ENCODE measurements at regions not wholly inside any gene's neighbourhood (a gene's known extent, or its start where the extent isn't known, plus 50 kb on each side); places are given as distances from the start of the nearest gene placed in this dataset.

DNA sequence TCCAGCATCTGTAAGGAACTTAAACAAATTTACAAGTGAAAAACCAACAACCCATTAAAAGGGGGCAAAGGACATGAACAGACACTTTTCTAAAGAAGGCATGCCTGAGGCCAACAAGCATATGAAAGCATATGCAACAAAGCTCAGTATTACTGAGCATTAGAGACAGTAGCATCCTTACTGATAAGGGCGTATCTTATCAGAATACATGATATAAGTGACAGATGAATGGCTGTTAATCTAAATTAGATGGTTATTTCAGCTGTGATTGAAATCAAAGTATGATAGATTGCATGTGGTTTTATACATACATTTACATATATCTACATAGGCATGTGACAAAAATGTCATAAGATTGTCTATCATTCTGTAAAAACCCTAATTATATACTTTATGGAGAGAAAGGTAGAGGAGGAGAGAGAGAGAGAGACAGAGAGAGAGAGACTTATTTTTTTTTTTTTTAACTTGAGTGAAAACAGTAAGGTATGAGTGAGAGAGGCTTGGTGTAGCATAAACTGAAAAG is 1240.7 kb downstream of the FAM181B start:
- FAIRE-seq (no peak), DNase-seq (ENCODE audit: insufficient read length, low spot score) (no peak)

DNA sequence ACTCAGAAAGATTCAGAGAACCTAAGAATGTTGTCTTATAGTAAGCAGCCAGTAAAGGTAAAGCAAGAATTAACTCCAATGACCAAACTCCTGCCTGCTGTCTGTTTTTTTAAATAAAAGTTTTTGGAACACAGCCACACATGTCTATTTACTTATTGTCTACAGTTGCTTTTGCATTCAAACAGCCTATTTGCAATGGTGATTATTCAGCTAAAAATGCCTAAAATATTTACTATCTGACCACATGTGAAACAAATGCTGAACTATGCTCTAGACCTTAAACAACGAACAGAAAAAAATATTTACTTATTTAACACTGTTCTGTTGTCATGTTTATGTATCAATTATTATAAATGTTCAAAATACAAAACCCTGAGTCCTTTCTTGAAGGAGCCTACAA is 1246.6 kb downstream of the FAM181B start:
- DNase-seq (ENCODE audit: insufficient read length, low spot score) (no peak), FAIRE-seq (no peak)

DNA sequence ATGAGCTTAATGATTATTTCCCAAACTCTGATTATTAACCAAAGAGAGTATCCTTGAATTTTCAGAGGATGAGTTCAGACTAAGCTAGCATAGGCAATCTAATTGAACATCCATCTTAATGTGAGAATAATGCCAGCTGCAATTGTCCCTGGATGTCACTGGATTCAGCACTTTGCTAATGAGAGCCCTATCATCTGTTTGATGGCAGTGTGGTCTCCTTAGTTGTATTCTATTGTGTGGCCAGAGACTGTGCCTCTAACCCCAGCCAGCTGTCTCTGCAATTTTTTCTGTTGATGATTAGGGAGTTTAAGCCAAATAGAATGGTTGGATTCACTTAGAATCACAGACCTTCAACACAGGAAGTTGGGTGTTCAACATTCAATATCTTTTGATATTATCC is 1249.5 kb downstream of the FAM181B start:
- no peak for FAIRE-seq

DNA sequence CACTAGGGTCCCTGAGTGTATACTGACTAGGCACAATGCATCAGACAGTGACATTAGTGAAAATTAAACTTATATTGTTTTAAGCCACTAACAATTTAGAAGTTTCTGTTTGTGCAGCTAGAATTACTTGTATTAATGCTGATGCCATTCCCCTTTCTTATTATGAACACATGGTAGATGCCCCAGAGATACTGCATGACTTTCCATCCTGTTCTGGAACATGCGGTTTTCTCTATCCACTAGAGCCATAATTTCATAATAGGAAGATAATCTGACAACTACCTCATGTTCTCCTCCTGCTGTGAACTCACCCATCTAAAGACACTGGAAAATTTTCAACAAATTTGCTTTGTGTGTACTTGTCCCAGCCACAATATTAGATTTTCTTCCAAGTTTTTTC is 1256.4 kb downstream of the FAM181B start:
- FAIRE-seq = no peak
- DNase-seq (ENCODE audit: insufficient read length, low spot score) = no peak

More for the DNA sequence above, 1249.5 kb downstream of the FAM181B start:
- DNase-seq (ENCODE audit: insufficient read length, low spot score) = no peak

DNA sequence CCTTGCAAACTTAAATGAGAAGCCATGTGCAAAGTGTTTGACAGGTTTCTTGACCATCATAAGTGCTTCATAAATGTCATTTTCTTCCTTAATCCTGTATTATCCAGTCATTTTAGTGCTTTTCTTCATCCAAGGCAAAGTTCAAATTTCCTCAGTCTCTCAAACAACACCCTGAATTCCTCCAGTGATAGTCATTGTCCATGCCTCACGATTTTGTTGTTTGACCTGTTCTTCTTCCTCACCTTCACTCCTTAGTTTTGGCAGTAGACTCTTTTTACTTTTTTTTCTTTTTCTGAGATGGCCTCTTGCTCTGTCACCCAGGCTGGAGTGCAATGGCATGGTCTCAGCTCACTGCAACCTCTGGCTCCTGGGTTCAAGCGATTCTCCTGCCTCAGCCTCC is 1257.3 kb downstream of the FAM181B start:
- no peak for FAIRE-seq

DNA sequence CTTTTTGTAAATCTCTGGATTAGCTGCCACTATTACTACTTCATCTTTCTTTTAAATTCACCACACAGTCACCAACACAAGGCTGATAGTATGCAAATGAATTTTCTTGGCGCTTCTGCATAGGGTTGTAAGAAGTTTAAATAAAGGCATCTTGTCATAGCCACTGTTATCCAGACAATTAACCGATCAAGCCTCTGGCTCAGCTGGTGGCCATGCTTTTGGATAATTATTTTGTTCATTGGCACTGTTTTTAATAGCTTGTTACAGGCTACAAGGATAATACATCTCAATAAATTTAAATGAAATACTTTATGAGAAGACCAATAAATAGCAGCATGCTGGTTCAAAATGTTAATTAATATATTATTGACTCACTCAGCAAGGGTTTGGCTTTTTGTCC is 1261.0 kb downstream of the FAM181B start:
- FAIRE-seq (no peak), DNase-seq (ENCODE audit: insufficient read length, low spot score) (no peak)

More for the DNA sequence above, 1257.3 kb downstream of the FAM181B start:
- no peak for DNase-seq (ENCODE audit: insufficient read length, low spot score)

DNA sequence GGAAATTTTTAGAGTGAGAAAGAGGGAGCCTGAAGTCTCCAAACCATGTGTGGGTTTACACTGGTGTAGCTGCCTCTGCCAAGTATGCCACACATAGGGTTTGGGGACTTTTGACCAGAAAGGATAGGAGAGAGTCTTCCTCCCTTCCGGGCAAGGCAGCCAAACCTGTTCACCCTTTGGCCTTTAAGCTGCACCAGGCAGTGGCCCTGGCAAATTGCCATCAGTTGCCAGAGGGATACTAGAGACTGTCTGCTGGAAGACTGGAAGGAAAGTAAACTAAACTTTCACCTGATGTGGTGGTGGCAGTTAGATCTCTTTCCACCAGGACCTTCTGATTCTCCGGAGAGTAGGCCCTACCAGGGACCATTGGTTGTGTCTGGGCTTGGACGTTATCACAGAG is 1263.2 kb downstream of the FAM181B start:
- FAIRE-seq (no peak), DNase-seq (ENCODE audit: insufficient read length, low spot score) (no peak)

DNA sequence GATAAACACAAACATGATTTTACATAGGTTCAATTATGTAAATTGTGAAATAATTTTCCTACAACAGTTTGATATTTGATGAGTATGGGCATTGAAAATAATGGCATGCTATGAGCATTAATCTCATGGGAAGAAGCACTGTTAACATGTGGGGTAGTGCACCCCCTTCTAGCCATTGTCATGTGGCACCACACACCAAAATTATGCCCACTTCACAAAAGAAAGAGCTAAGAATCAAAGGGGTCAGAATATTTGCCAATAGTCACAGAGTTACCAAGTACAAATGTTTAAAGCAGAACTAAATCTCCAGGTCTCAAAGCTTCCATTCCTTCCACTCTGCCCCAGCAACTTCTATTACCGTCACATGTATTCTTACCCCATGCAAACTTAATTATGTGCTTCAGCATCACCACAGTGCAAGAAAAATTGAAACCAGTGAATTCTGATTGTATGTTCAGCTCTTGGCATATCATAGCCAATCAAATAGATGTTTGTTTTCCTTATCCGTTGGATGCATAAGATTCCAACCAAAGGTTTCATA is 1273.8 kb downstream of the FAM181B start:
- no peak for DNase-seq (ENCODE audit: insufficient read length, low spot score)
- no peak for FAIRE-seq

DNA sequence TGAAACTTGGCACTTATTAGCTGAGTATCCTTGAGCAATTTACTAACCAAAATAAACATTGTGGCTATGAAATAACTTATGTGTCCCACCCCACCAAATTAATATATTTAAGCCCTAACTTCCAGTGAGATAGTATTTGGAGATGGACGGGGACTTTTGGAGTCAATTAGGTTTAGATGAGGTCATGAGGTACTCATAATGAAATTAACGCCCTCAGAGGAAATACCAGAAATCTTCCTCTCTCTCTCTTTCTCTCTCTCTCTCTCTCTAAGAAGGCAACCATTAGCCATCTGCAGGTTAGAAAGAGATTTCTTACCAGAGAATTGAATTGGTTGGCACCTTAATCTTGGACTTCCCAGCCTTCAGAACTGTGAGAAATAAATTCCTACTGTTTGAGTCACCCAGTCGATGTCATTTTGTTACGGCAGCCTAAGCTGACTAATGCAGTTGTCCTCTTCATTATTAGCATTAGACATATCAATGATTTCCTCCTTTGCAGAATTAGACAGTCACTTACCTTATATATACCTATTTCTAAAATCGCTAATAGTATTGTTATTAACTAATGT is 1284.0 kb downstream of the FAM181B start:
- no peak for DNase-seq (ENCODE audit: insufficient read length, low spot score)
- no peak for FAIRE-seq

DNA sequence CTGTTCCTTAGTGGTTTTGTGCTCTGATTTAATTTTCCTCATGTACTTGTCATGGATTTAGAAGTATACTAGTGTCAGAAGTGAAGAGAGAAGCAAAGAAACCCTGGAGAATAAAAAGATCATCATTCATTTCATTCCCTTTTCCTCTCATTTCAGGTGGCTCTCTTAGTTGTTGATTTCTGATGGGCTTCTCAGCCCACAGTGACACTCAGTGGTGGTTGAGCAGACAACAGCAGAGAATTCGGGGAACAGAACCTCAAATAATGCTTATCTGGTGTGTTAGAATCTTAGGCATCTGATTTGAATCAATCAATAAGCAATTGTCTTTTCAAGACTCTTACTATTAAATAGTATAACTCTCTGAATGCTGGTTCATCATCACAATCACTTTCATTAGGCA is 1289.4 kb downstream of the FAM181B start:
- FAIRE-seq (no peak), DNase-seq (ENCODE audit: insufficient read length, low spot score) (no peak)

DNA sequence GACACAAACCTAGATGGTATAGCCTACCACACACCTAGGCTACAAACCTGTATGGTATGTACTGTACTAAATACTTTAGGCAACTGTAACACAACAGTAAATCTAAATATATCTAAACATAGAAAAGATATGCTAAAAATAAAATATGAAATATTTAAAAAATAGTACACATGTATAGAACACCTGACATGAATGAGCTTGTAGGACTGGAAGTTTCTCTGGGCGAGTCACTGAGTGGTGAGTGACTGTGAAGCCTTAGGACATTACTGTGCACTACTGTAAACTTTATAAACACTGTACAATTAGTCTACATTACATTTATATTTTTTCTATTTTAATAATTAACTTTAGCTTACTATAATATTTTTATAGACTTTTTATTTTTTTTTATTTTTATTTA is 1301.3 kb downstream of the FAM181B start:
- FAIRE-seq = no peak

DNA sequence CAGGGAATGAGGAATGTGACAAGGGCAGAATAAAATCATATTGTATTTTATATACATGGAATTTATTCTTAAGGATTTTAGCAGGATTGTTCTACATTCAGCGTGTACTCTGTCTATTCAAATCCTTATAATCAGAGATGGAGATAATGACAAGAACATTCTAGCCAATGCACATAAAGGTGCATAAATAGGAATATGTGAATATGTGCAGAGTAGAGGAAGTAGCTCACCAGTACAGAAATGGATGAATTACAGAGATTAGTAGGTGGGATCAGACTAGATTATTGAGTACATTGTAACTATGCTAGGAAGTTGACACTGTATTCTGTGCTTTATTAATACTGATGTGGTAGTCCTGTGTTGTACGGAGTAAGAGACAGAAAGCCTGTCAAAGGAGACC is 1308.8 kb downstream of the FAM181B start:
- FAIRE-seq = no peak
- DNase-seq (ENCODE audit: insufficient read length, low spot score) = no peak

More for the DNA sequence above, 1301.3 kb downstream of the FAM181B start:
- no peak for DNase-seq (ENCODE audit: insufficient read length, low spot score)

DNA sequence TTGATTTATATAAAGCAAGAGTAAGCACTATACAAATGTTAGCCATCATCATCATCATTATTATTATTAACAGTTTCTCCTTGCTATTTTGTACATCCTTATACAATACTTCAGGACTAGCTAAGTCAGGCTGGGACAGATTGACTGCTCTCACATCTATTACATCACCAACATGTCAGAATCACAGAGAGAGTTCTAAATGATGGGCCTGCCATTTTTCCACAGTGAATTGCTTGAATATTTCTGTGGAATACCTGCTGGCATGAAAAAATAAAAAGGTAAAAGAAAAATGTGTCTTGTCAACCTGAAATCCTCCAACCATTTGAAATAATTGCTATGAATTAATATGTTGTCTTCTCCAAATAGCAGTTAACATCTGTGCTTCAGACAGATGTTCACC is 1311.3 kb downstream of the FAM181B start:
- no peak for FAIRE-seq
- DNase-seq (ENCODE audit: insufficient read length, low spot score) = no peak

DNA sequence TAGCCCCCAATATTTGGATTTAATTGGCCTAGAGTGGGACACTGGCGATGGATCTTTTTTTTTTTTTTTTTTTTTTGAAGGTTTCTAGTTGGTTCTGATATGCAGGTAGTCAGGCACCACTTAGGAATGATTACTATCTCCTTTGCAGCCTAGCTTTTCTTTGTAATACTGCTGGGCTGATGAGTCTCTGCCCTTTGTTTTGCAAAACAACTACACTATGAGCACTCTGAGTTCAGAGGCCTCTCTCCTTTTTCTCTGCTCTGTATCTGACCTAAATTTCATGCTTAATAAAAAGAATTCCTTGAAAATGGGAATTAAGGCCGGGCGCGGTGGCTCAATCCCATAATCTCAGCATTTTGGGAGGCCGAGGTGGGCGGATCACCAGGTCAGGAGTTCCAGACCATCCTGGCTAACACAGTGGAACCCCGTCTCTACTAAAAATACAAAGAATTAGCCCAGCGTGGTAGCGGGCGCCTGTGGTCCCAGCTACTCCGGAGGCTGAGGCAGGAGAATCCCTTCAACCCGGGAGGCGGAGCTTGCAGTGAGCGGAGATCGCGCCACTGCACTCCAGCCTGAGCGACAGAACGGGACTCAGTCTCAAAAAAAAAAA is 1312.3 kb downstream of the FAM181B start:
- FAIRE-seq (no peak), DNase-seq (ENCODE audit: insufficient read length, low spot score) (no peak)

DNA sequence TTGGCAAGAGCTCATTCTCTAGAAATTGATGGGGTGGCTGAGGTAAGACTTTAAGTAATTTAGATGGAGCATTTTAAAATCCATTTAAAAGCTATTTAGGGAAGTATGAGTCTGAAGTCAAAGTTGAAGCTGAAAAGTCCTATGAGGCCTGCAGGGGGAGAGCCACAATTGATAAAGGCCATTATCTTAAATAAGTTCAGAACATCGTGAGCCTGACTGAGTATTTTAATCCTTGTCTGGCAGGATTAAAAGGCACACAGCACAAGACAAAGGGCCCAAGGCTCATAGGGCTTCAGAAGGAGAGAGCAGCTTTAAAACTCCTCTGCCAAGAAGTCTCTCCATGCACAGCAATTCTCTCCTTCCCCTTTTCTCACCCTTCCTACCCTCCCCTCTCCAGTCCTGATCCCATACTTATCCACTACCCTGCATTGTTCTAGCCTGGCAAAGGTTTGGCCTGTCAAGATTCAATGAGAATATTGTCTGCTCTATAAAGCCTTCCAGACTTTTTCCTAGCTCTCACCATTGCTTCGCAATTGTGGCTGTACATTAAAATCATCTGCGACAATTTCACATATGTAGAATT is 1312.9 kb downstream of the FAM181B start:
- no peak for DNase-seq (ENCODE audit: insufficient read length, low spot score)
- no peak for FAIRE-seq

DNA sequence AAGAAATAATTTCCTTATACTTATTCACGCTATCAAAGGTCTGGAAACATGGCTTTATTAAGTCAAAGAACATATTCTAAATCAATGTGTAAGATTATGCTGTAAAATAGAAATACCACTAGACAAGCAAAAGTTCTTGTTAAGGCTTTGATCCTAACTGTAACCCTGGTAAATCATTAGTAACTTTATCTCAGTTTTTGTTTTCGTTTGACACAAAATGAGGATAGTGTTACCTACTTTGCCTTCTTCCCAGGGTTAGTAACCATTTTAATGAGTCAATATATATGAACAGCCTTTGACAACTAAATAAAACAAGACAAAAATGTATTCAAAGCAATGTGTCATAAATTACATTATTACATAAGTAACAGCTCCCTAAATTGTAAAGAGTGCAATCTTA is 1336.3 kb downstream of the FAM181B start:
- FAIRE-seq (no peak), DNase-seq (ENCODE audit: insufficient read length, low spot score) (no peak)

DNA sequence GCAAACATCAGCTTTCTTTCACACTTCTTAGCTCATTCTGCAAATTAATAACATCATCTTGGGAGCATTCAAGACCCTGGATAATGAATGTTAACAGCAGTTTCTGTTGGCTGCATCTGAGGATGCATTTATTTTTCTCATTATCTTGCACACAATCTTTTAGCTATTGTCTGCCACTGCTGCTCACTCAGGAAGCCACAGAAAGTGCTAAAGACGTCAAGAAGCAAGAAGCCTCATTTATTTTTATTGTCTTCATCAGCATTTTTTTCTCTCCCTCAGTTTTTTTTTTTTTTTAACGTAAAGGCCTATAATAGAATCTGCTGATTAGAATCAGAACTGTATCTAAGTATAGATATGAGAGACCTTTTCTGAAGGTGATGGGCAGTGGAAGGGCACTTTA is 1339.4 kb downstream of the FAM181B start:
- FAIRE-seq = no peak
- DNase-seq (ENCODE audit: insufficient read length, low spot score) = no peak

DNA sequence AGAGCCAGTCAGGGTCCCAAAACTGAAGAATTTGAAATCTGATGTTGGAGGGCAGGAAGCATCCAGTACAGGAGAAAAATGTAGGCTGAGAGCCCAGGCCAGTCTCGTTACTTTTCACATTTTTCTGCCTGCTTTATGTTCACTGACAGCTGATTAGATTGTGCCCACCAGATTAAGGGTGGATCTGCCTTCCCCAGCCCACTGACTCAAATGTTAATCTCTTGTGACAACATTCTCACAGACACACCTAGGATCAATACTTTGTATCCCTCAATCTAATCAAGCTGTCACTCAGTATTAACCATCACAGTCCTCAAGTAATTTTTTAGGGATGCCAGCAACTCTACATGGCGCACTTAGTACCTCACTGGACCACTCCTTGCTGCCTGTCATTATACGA is 1345.3 kb downstream of the FAM181B start:
- FAIRE-seq (no peak), DNase-seq (ENCODE audit: insufficient read length, low spot score) (no peak)

DNA sequence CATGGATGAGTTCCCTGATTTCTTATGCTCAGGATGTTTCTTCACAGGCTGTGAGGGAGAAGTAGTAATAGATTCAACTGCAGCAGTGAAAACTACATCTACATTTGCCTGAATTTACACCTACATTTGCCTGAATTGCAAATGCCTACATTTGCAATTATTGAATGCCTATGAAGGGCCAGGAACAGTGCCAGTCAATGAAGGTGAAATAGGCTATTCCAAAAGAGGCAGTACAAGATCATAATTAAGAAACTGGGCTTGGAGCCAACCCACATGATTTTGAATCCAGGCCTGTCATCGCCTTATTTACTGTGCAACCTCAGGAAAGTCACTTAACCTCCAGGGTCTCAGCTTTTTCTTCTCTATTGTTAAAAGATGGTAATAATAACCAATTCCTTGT is 1353.3 kb downstream of the FAM181B start:
- FAIRE-seq (no peak), DNase-seq (ENCODE audit: insufficient read length, low spot score) (no peak)

DNA sequence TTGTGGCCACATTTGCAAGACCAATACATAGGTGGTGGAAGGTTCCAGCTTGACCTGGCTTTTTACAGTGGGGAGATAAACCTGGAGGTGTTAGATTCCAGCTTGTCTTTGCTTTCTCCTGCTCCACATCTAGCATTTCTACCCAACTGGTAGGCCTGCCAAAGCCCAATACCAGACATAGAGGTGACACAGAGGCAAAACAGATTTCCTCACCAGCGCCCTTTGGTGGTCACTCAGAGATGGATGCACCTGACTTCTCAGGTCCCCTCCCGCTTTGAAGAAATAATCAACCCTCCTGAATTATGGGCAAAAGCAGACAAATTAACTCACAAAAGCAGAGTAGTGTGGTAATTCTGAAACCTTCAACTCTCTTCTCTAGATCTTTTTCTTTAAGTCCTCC is 1356.2 kb downstream of the FAM181B start:
- DNase-seq (ENCODE audit: insufficient read length, low spot score) = no peak
- no peak for FAIRE-seq

DNA sequence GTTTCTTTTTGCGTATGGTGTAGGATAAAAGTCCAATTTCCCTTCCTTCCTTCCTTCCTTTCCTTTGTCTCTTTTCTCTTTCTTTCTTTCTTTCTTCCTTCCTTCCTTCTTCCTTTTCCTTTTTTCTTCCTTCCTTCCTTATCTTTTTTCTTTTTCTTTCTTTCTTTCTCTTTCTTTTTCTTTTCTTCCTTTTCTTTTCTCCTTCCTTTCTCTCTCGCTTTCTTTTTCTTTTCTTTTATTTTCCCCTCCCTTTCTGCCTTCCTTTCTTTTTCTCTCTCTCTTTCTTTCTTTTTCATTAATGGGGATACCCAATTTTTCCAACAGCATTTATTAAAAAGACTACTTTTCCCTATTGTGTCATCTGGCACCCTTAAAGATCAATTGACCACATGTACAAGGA is 1359.7 kb downstream of the FAM181B start:
- FAIRE-seq (no peak), DNase-seq (ENCODE audit: insufficient read length, low spot score) (no peak)

DNA sequence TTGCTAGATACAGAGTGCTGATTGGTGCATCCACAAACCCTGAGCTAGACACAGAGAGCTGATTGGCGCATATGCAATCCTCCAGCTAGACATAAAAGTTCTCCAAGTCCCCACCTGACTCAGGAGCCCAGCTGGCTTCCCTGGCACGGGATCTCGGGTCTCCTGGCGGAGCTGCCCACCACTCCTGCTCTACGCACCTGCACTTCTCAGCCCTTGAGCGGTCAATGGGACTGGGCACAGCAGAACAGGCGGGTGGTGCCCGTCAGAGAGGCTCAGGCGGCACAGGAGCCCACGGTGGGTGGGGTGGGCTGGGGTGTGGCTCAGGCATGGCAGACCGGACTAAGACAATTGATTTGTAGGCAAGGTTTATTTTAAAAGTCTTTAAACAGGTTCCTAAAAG is 1365.5 kb downstream of the FAM181B start:
- DNase-seq (ENCODE audit: insufficient read length, low spot score) (no peak), FAIRE-seq (no peak)
